Activated CD8-positive, alpha-beta T cell treated with anti-CD3 and anti-CD28 coated beads, Interleukin-2, amount 10 ng/mL, durations not matched to agents 7 days and 5 days (primary cell): ENCODE measurements at regions not wholly inside any gene's neighbourhood (a gene's known extent, or its start where the extent isn't known, plus 50 kb on each side); places are given as distances from the start of the nearest gene placed in this dataset.

Experiments used
- ATAC-seq: fragments of 150-1000 bp; cut with Tn5 transposase; one replicate; pipeline ENCODE4 v1.10.0; 2021; ENCODE audit warnings: moderate library complexity
- CTCF ChIA-PET: fragments of 350-600 bp; sonication (Branson Sonifier 250); formaldehyde crosslinking; loops from one replicate; lab custom pipeline; 2021; ENCODE audit warnings: antibody characterized with exemption; lab: Charles Lee
- POLR2A ChIA-PET: fragments of 350-600 bp; sonication (Branson Sonifier 250); formaldehyde crosslinking; loops from one replicate; lab custom pipeline; 2021; ENCODE audit warnings: antibody characterized with exemption; lab: Charles Lee
- DNase-seq: peaks from one replicate; pipeline ENCODE4 v3.0.0-alpha.2; 2020
- H3K27ac Mint-ChIP-seq: one replicate; pipeline ENCODE4 v1.8.0; 2021; ENCODE audit warnings: mild to moderate bottlenecking, mixed read lengths
- H3K27me3 Mint-ChIP-seq: one replicate; pipeline ENCODE4 v1.8.0; 2021; ENCODE audit warnings: low read depth, mixed read lengths
- H3K36me3 Mint-ChIP-seq: one replicate; pipeline ENCODE4 v1.8.0; 2021; ENCODE audit warnings: low read depth, mixed read lengths
- H3K4me1 Mint-ChIP-seq: one replicate; pipeline ENCODE4 v1.8.0; 2021; ENCODE audit warnings: low read depth, mixed read lengths
- H3K4me3 Mint-ChIP-seq: one replicate; pipeline ENCODE4 v1.8.0; 2021; ENCODE audit warnings: mild to moderate bottlenecking, mixed read lengths
- H3K9me3 Mint-ChIP-seq: one replicate; pipeline ENCODE4 v1.8.0; 2022; ENCODE audit warnings: mixed read lengths; ENCODE audit not compliant: insufficient read depth

DNA sequence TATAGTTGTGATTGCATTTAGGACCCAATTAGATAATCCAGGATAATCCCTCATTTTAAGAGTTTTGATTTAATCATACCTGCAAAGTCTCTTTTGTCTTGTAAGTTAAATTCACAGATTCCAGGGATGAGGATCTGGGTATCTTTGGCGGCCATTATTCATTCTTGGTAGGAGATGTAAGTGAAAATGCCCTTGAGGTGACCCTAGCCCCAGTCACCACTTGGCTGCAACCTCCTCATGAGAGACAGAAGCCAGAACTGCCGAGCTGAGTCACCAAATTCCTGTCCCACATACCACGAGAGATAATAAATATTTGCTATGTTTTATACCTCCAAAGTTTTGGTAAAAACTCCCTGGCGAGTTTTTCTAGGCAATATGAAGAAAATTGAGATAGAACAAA lies 389.4 kb downstream of the RFC3 start:
- no peaks in the 10 kb centered on the region for H3K27me3 Mint-ChIP-seq
- H3K4me3 Mint-ChIP-seq = no peak overlapping the region
- ATAC-seq (no peak), DNase-seq (no peak)
- ChIA-PET POLR2A (no interaction called here), CTCF (no interaction called here)
- H3K36me3 Mint-ChIP-seq = no peaks in the 10 kb centered on the region
- no peaks in the 10 kb centered on the region for H3K4me1 Mint-ChIP-seq
- no peak overlapping the region for H3K27ac Mint-ChIP-seq
- peaks cover 7% of the 10 kb centered on the region for H3K9me3 Mint-ChIP-seq

DNA sequence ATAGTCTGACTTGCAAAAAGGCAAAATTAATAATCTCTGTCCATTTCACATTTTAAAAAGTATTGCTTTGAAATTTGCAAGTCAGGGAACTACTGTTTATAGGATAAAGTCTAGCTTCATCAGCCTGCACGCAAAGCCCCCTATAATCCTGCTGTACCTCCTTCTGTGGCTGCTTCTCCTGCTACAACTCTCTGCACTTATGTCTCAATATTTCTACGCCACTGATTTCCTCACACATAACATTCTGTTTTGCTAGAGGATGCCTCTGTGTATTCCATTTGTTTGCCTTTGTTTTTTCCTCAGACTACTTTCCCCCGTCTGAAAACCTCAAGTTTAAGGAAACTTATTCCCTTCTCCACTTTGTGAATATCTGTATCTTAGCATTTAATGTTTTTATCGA lies 389.9 kb downstream of the RFC3 start:
- no peak for ATAC-seq
- CTCF ChIA-PET = no interaction called here

DNA sequence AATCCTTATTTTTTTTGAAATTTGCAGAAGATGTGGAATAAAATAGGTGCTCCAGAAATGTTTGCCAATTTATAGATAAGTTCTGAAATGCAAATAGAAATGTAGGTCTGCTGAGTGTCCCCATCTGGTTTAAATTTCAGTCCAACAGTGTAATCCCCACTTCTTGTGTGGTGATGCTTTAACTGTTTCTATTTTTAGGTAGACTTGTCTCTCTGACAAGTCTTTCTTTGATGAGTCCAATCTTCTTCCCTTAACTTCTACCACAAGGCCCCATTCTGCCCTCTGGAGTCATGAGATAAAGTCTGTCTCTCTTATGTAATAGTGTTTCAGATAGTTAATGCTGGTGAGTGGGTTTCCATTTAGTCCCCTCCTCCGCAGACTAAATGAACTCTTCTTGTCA lies 390.4 kb downstream of the RFC3 start:
- Mint-ChIP-seq H3K9me3 (peaks cover 7% of the 10 kb centered on the region), H3K4me1 (no peaks in the 10 kb centered on the region), H3K27ac (no peak overlapping the region), H3K27me3 (no peaks in the 10 kb centered on the region), H3K36me3 (no peaks in the 10 kb centered on the region), H3K4me3 (no peak overlapping the region)
- POLR2A ChIA-PET = no interaction called here
- ATAC-seq (no peak), DNase-seq (no peak)
- CTCF ChIA-PET = no interaction called here

More for the DNA sequence above, 389.9 kb downstream of the RFC3 start:
- no peak overlapping the region for H3K27ac Mint-ChIP-seq
- H3K27me3 Mint-ChIP-seq = no peaks in the 10 kb centered on the region
- no peak overlapping the region for H3K4me3 Mint-ChIP-seq
- H3K36me3 Mint-ChIP-seq = no peaks in the 10 kb centered on the region
- POLR2A ChIA-PET = no interaction called here
- H3K9me3 Mint-ChIP-seq = peaks cover 7% of the 10 kb centered on the region
- DNase-seq = no peak
- H3K4me1 Mint-ChIP-seq = no peaks in the 10 kb centered on the region

DNA sequence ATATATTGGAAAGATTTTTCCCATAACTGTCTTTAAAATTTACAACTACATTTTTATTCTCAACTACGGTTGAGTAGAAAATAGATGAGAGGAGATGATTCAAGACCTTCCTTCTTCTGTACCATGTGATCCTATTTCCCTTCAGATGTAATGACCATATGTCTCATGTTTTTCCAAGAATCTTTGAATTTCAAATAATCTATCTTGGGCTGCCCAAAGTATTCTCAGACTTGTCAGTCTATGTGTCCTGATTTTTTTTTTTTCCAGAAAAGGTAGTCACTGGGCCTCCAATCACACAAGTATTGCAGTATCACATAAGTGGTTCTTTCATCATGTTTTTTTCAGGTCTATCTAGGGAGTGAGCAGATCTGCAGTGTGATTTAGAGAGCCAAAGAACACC lies 392.4 kb downstream of the RFC3 start:
- Mint-ChIP-seq H3K36me3 (no peaks in the 10 kb centered on the region), H3K4me3 (no peak overlapping the region), H3K27ac (no peak overlapping the region), H3K27me3 (no peaks in the 10 kb centered on the region), H3K4me1 (no peaks in the 10 kb centered on the region), H3K9me3 (peaks cover 7% of the 10 kb centered on the region)
- ATAC-seq = no peak
- DNase-seq = no peak
- ChIA-PET CTCF (no interaction called here), POLR2A (no interaction called here)

DNA sequence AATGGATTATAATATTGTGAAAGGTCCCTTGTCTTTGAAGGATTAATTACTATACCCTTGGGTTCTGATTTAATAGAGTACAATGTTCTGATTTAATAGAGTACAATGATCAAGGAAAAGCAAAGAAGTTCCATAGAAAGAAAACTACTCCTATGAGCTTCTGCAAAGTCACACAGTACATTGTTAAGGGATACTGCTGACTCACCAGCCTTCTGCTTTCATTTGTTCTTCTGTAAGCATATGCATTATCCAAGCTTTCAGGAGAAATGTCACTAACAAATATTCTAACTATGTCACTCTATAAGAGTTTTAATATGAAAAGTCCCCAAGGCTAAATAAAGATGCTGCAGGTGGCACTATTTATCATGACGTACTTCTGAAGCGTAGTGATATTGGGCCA lies 396.7 kb downstream of the RFC3 start:
- ChIA-PET CTCF (no interaction called here), POLR2A (no interaction called here)
- DNase-seq (no peak), ATAC-seq (no peak)
- H3K4me3 Mint-ChIP-seq = no peak overlapping the region
- H3K27ac Mint-ChIP-seq = no peak overlapping the region
- H3K27me3 Mint-ChIP-seq = no peaks in the 10 kb centered on the region
- no peaks in the 10 kb centered on the region for H3K36me3 Mint-ChIP-seq
- H3K4me1 Mint-ChIP-seq = no peaks in the 10 kb centered on the region
- H3K9me3 Mint-ChIP-seq = peaks cover 15% of the 10 kb centered on the region

DNA sequence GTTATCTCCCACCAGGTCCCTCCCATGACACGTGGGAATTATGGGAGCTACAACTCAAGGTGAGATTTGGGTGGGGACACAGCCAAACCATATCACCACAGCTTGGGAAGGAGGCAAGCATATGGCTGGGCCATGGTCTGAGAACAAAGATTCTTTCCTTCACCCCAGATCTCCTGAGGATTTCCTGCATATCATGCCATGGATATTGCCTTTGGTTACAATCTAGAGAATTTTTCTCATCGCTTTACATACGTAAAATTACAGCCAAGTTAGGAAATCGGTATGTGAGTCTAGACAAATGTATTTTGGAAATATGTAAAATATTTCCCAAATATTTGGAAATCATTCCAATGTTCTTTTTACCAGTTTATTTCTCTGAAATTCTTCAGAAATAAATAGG lies 398.3 kb downstream of the RFC3 start:
- no peak overlapping the region for H3K4me3 Mint-ChIP-seq
- no peak overlapping the region for H3K27ac Mint-ChIP-seq
- CTCF ChIA-PET = no interaction called here
- H3K4me1 Mint-ChIP-seq = no peaks in the 10 kb centered on the region
- DNase-seq (no peak), ATAC-seq (no peak)
- POLR2A ChIA-PET = no interaction called here
- H3K27me3 Mint-ChIP-seq = no peaks in the 10 kb centered on the region
- H3K36me3 Mint-ChIP-seq = no peaks in the 10 kb centered on the region
- H3K9me3 Mint-ChIP-seq = peaks cover 15% of the 10 kb centered on the region

DNA sequence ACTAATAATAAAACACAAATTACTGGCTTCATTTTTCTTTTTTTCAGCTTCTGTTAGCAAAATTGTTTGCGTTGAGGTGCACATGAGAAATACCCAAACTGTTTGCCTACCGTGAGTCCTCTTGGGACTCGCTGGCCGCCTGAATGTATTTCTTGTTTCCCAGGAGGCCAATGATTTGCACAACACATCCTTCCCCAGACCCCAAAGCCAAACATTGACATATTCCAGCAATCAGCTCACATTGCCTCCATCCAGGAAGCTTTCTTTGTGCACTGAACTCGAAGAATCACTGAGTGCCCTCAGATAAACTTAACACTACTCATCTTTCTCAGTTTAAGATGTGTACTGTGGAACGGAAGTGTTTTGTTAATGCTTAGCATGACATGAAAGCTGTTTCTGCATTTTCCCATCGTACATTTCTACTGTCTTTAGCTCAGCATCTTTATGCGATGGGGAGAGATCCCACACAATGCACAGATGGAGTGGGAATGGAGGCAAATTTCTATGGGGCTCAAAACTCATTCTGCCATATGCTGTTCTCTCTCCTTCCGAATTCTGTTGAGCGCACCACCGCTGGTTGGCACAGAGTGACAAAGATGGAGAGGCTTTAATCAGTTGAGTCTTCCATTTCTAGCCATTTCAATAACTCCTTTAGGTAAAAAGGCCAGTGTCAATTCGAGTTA lies 399.5 kb downstream of the RFC3 start:
- Mint-ChIP-seq H3K36me3 (no peaks in the 10 kb centered on the region), H3K4me3 (no peak overlapping the region), H3K27ac (no peak overlapping the region), H3K27me3 (no peaks in the 10 kb centered on the region), H3K9me3 (peaks cover 8% of the 10 kb centered on the region), H3K4me1 (no peaks in the 10 kb centered on the region)
- ATAC-seq (no peak), DNase-seq (no peak)
- POLR2A ChIA-PET = no interaction called here
- CTCF ChIA-PET = no interaction called here

DNA sequence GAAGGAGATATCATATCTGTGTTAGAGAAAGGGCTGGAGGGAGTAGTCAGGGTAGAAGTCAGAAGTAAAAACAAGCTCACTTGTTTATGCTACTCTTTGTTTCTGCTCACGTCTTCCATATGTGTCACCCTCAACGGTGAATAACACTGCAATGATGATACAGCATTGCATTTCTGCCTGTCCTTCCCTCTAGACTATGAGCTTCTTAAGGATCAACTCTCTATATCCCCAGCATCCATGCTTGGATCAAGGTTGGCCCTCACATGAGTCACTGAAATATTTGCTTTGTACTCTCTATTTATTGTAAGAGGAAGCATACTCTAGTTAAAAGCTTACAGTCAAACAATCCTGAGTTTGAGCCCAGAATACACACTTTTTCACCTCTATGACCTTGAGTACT lies 406.0 kb downstream of the RFC3 start:
- Mint-ChIP-seq H3K36me3 (no peaks in the 10 kb centered on the region), H3K4me3 (no peak overlapping the region), H3K4me1 (no peaks in the 10 kb centered on the region), H3K27me3 (no peaks in the 10 kb centered on the region), H3K9me3 (no peaks in the 10 kb centered on the region), H3K27ac (no peak overlapping the region)
- ChIA-PET CTCF (no interaction called here), POLR2A (no interaction called here)
- ATAC-seq = no peak
- DNase-seq = no peak

DNA sequence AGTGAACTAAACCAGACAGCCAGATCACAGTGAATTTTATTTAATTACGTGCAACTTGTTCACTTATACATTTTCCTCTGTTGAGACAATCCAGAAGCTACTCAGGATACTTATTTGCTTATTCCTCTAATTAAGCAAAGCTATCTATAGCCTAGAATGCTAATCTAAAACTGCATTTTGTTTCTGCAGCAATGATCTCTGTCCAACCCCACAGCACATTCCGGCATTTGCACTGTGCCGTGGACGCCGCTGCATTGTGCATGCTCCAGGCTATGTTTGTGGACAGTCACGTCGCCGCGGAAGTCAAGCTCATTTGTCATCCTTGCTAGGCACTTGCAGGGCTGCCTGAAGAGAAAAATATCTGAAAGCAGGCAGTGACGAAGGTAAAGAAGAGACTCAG lies 406.9 kb downstream of the RFC3 start:
- Mint-ChIP-seq H3K4me3 (no peak overlapping the region), H3K4me1 (no peaks in the 10 kb centered on the region), H3K27ac (no peak overlapping the region), H3K27me3 (no peaks in the 10 kb centered on the region), H3K9me3 (no peaks in the 10 kb centered on the region), H3K36me3 (no peaks in the 10 kb centered on the region)
- ATAC-seq (no peak), DNase-seq (no peak)
- ChIA-PET POLR2A (no interaction called here), CTCF (no interaction called here)

DNA sequence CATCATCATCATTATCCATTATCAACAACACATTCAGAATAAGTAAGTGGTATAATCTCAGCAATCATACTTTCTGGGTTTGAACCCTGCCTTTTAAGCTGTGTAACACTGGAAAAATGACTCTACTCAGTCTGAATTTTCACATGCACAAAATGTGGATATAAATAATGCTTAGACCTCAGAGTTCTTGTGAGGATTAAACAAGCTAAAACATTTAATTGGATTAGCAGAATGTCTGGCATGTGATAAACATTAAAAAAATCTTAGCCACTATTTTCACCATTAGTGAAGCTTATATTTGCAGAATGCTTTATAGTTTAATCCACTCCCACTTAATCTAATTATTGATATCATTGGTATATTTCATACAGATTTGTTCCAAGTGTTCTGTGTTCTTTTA lies 412.3 kb downstream of the RFC3 start:
- no peaks in the 10 kb centered on the region for H3K4me1 Mint-ChIP-seq
- POLR2A ChIA-PET = no interaction called here
- H3K9me3 Mint-ChIP-seq = peaks cover 6% of the 10 kb centered on the region
- CTCF ChIA-PET = no interaction called here
- H3K36me3 Mint-ChIP-seq = no peaks in the 10 kb centered on the region
- no peak overlapping the region for H3K4me3 Mint-ChIP-seq
- ATAC-seq (no peak), DNase-seq (no peak)
- H3K27me3 Mint-ChIP-seq = no peaks in the 10 kb centered on the region
- H3K27ac Mint-ChIP-seq = no peak overlapping the region

DNA sequence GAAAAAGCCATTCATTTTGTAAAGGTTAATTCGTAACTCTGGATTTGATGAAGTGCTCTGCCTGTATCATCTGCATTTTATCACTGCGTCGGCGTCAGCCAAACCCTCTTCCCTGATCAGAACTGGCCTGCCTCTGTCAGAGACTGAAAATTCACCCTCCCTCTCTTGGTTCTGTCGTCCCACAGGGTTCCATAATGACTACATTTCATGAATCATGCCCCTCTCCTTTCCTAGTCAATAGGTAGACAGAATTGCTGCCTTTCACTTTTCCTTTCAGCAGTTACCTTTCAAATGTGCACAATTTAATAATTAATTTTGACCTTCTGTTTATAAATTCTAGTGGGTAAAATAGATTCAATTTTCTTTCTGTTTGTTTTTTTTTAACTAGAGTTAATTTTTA lies 423.4 kb downstream of the RFC3 start:
- DNase-seq (no peak), ATAC-seq (no peak)
- no peaks in the 10 kb centered on the region for H3K4me1 Mint-ChIP-seq
- ChIA-PET CTCF (no interaction called here), POLR2A (no interaction called here)
- H3K27ac Mint-ChIP-seq = no peak overlapping the region
- H3K9me3 Mint-ChIP-seq = peaks cover 15% of the 10 kb centered on the region
- H3K27me3 Mint-ChIP-seq = no peaks in the 10 kb centered on the region
- H3K36me3 Mint-ChIP-seq = no peaks in the 10 kb centered on the region
- no peak overlapping the region for H3K4me3 Mint-ChIP-seq

DNA sequence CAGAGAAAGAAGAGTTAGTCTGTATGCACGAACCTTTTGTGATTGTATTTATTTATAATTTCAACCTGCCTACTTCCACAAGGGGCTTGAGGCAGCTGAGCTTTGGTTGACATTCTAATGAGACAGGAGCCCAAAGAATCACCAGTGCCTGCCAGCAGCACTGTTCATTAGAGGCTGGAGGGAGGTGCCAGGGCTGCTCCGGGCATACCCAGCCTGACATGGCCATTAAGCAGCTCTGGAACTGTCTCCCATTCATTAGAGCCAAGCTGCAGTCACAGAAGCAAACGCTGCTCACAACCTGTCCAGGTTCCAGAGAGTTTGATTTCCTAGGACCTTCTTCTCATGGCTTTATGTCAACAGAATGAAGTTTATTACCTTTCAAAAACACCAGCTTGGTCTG lies 425.5 kb downstream of the RFC3 start:
- Mint-ChIP-seq H3K36me3 (no peaks in the 10 kb centered on the region), H3K27me3 (no peaks in the 10 kb centered on the region), H3K27ac (no peak overlapping the region), H3K4me1 (no peaks in the 10 kb centered on the region), H3K4me3 (no peak overlapping the region), H3K9me3 (peaks cover 8% of the 10 kb centered on the region)
- DNase-seq (no peak), ATAC-seq (no peak)
- CTCF ChIA-PET = no interaction called here
- POLR2A ChIA-PET = no interaction called here

DNA sequence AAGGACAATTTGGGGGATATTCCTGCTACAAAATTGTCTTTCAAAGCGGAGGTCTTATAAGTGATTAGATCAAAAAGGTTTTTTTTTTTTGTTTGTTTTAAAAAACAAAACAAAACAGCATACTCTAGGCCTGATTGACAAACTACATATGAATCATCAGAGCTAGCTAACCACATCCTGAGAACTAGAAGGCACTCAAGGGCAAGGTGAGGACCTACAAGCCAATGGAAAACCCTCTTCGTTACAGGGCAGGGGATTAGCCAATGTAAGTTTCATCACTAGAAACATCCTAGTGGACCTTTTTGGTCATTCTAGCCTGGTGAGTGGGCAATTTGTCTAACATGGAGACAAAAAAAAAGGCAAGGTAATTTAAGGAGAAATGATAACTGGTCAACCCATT lies 428.6 kb downstream of the RFC3 start:
- Mint-ChIP-seq H3K9me3 (peaks cover 3% of the 10 kb centered on the region), H3K36me3 (no peaks in the 10 kb centered on the region), H3K27ac (no peak overlapping the region), H3K4me1 (no peaks in the 10 kb centered on the region), H3K4me3 (no peak overlapping the region), H3K27me3 (no peaks in the 10 kb centered on the region)
- ATAC-seq = no peak
- DNase-seq = no peak
- CTCF ChIA-PET = no interaction called here
- POLR2A ChIA-PET = no interaction called here
